ENCODE measurements at regions not wholly inside any gene's neighbourhood (a gene's known extent, or its start where the extent isn't known, plus 50 kb on each side); places are given as distances from the start of the nearest gene placed in this dataset.

- no peak for TF ChIP-seq POLR2AphosphoS5 (IDR thresholded peaks at IDR 0.05)
- TF ChIP-seq POLR2A (IDR thresholded peaks at IDR 0.05), result no peak
These were observed 293.3 kb upstream of the SHH start for GRCh38 chr7:156105337-156106106.

All from upper lobe of left lung (tissue), 4 donors.